ENCODE measurements at regions not wholly inside any gene's neighbourhood (a gene's known extent, or its start where the extent isn't known, plus 50 kb on each side); places are given as distances from the start of the nearest gene placed in this dataset.

DNA sequence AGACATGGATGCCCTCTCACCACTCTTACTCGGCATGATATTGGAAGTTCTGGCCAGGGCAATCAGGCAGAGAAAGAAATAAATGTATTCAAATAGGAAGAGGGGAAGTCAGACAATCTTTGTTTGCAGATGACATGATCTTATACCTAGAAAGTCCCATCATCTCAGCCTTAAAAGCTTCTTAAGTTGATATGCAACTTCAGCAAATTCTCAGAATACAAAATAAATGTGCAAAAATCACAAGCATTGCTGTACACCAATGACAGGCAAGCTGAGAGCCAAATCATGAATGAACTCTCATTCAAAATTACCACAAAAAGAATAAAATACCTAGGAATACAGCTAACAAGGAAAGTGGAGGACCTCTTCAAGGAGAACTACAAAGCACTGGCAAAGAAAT, 2190.4 kb downstream of the MAT2B start:
- TF ChIP-seq, protein P1, sequence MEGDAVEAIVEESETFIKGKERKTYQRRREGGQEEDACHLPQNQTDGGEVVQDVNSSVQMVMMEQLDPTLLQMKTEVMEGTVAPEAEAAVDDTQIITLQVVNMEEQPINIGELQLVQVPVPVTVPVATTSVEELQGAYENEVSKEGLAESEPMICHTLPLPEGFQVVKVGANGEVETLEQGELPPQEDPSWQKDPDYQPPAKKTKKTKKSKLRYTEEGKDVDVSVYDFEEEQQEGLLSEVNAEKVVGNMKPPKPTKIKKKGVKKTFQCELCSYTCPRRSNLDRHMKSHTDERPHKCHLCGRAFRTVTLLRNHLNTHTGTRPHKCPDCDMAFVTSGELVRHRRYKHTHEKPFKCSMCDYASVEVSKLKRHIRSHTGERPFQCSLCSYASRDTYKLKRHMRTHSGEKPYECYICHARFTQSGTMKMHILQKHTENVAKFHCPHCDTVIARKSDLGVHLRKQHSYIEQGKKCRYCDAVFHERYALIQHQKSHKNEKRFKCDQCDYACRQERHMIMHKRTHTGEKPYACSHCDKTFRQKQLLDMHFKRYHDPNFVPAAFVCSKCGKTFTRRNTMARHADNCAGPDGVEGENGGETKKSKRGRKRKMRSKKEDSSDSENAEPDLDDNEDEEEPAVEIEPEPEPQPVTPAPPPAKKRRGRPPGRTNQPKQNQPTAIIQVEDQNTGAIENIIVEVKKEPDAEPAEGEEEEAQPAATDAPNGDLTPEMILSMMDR (conservative IDR thresholded peaks at IDR 0.05; ENCODE audit: low read length) = no peak
- TF ChIP-seq EZH2phosphoT487 (IDR thresholded peaks at IDR 0.05; ENCODE audit: borderline replicate concordance, low read depth, low read length) = no peak
